ENCODE measurements at regions not wholly inside any gene's neighbourhood (a gene's known extent, or its start where the extent isn't known, plus 50 kb on each side); places are given as distances from the start of the nearest gene placed in this dataset.
A peak's percentile ranks its signal among the peaks of the same experiment; 100 is the strongest.

- DNase-seq, result peak; percentile 51
- H3K9me3 ChIP-seq, result no peaks in the 10 kb centered on the region
- H3K27me3 ChIP-seq, result 0 out of 2 replicates have a peak, but pooled peaks cover 3% of the 10 kb centered on the region
- TF ChIP-seq CTCF (IDR thresholded peaks at IDR 0.05; ENCODE audit: low read depth, low read length), result peak; percentile 80
- H3K36me3 ChIP-seq, result no peaks in the 10 kb centered on the region
- H3K4me3 ChIP-seq (ENCODE audit: low read depth, low read length), result no peak overlapping the region
- H3K4me1 ChIP-seq, result no peaks in the 10 kb centered on the region
Observed at GRCh38 chr12:85575120-85576096, 260.8 kb downstream of the RASSF9 start.

GRCh38 chr12:85580562-85581168 is 255.5 kb downstream of the RASSF9 start:
- TF ChIP-seq CTCF (IDR thresholded peaks at IDR 0.05; ENCODE audit: low read depth, low read length), result no peak
- Histone ChIP-seq H3K4me3 (ENCODE audit: low read depth, low read length) (no peak overlapping the region), H3K9me3 (no peaks in the 10 kb centered on the region), H3K27me3 (no peaks in the 10 kb centered on the region), H3K4me1 (no peaks in the 10 kb centered on the region), H3K36me3 (no peaks in the 10 kb centered on the region)
- no peak for DNase-seq

- Histone ChIP-seq H3K9me3 (no peaks in the 10 kb centered on the region), H3K36me3 (no peaks in the 10 kb centered on the region), H3K4me3 (ENCODE audit: low read depth, low read length) (no peak overlapping the region), H3K4me1 (no peaks in the 10 kb centered on the region), H3K27me3 (no peaks in the 10 kb centered on the region)
- no peak for TF ChIP-seq CTCF (IDR thresholded peaks at IDR 0.05; ENCODE audit: low read depth, low read length)
- DNase-seq, result no peak
Observed at GRCh38 chr12:85587158-85587557, 249.1 kb downstream of the RASSF9 start.

GRCh38 chr12:85588221-85588620 is 248.0 kb downstream of the RASSF9 start:
- Histone ChIP-seq H3K27me3 (no peaks in the 10 kb centered on the region), H3K36me3 (no peaks in the 10 kb centered on the region), H3K4me1 (no peaks in the 10 kb centered on the region), H3K9me3 (no peaks in the 10 kb centered on the region), H3K4me3 (ENCODE audit: low read depth, low read length) (no peak overlapping the region)
- TF ChIP-seq CTCF (IDR thresholded peaks at IDR 0.05; ENCODE audit: low read depth, low read length), result no peak
- DNase-seq, result no peak

GRCh38 chr12:85600841-85601240 is 235.4 kb downstream of the RASSF9 start:
- TF ChIP-seq CTCF (IDR thresholded peaks at IDR 0.05; ENCODE audit: low read depth, low read length), result no peak
- Histone ChIP-seq H3K9me3 (no peaks in the 10 kb centered on the region), H3K27me3 (no peaks in the 10 kb centered on the region), H3K4me1 (no peaks in the 10 kb centered on the region), H3K36me3 (no peaks in the 10 kb centered on the region), H3K4me3 (ENCODE audit: low read depth, low read length) (no peak overlapping the region)
- DNase-seq, result no peak

- no peak for DNase-seq
- no peak for TF ChIP-seq CTCF (IDR thresholded peaks at IDR 0.05; ENCODE audit: low read depth, low read length)
- Histone ChIP-seq H3K4me1 (no peaks in the 10 kb centered on the region), H3K36me3 (no peaks in the 10 kb centered on the region), H3K27me3 (no peaks in the 10 kb centered on the region), H3K9me3 (no peaks in the 10 kb centered on the region), H3K4me3 (ENCODE audit: low read depth, low read length) (no peak overlapping the region)
Observed at GRCh38 chr12:85603556-85603955, 232.7 kb downstream of the RASSF9 start.
